ENCODE measurements at regions not wholly inside any gene's neighbourhood (a gene's known extent, or its start where the extent isn't known, plus 50 kb on each side); places are given as distances from the start of the nearest gene placed in this dataset.
A peak's percentile ranks its signal among the peaks of the same experiment; 100 is the strongest.

DNA sequence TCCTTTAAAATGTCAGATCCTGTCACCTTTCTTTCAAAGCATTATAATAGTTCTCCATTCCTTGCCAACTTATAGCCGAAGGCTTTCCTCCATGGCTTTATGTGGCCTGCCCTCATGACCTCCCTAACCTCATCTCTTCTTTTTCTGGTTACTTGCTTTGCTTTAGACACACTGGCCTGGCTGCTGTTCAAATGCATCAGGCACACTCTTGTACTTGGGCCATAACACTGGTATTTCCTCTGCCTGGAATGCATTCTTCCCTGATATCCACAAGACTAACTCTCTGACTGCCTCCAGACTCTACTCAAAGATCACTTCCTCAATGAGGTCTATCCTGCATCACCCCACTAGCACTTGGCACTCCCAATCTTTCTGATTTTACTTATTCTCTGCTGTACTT lies 710.3 kb downstream of the KCNA4 start:
- DNase-seq (ENCODE audit: low spot score), result peak; percentile 81

GRCh38 chr11:29305456-29306232 lies 711.2 kb downstream of the KCNA4 start:
- DNase-seq (ENCODE audit: low spot score), result no peak

DNA sequence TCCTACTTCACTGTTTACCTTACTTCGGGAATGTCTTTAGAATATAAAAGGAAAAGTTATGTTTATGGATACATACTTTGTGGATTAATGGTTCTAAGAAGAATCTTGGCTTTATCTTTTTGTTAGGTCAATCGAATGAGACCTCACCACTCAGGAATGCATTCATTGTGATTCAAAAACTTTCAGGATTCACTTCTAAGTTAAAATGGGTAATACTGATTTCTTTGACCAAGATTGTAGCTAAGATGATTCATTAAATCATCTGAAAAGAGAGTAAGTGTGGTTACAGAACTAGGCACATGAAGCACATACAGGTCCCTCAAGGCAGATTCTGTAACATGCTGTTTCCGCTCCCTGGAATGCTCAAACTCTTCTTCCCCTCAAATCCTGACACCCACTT lies 716.4 kb downstream of the KCNA4 start:
- peak; percentile 45 for DNase-seq (ENCODE audit: low spot score)

- DNase-seq (ENCODE audit: low spot score), result no peak
Observed at GRCh38 chr11:29296680-29297079, 720.1 kb downstream of the KCNA4 start.

- DNase-seq (ENCODE audit: low spot score), result peak; percentile 36
Observed at GRCh38 chr11:29293825-29294224, 723.0 kb downstream of the KCNA4 start.

DNA sequence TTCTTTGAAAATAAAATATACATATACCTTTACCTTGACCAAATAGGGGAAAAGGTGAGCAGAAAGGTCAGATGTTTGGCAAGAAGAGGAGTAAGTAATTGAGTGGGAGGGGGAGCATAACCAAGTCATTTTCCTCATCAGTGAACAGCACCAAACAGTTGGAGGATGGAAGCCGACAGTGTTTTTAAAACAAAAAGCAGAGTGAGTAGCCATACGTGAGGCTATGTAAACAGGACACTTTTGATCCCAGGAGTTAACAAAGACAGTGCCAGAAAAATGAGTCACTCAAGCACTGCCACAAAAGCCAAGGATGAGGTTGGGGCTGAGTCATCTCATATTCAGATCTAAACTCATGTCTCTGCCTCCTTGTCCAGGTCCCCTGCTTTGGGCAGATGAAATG lies 734.7 kb downstream of the KCNA4 start:
- peak; percentile 90 for DNase-seq (ENCODE audit: low spot score)

GRCh38 chr11:29281271-29281777 lies 735.5 kb downstream of the KCNA4 start:
- no peak for DNase-seq (ENCODE audit: low spot score)

- DNase-seq (ENCODE audit: low spot score), result no peak
Observed at GRCh38 chr11:29280452-29280851, 736.4 kb downstream of the KCNA4 start.

GRCh38 chr11:29279716-29280115 lies 737.1 kb downstream of the KCNA4 start:
- no peak for DNase-seq (ENCODE audit: low spot score)

- peak; percentile 32 for DNase-seq (ENCODE audit: low spot score)
Observed at GRCh38 chr11:29272019-29272654, 744.7 kb downstream of the KCNA4 start.

DNA sequence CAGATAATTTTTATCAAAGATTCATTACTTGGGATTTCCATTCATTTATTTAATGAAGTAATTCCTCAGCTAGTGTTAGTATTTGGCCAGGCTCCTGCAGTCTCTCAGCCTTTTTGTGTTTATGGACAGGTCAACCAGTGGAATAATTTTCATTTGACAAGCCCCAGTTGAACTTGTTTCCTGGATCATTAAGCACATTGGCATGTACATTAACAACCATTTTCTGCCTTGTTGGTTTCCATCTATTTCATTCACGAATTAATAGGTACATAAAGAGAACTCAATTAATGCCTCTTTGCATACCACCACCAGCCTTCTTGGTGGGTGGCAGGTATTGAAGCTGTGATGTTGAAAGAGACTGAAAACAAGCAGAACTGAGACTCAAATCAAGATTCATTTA lies 745.2 kb downstream of the KCNA4 start:
- no peak for DNase-seq (ENCODE audit: low spot score)

DNA sequence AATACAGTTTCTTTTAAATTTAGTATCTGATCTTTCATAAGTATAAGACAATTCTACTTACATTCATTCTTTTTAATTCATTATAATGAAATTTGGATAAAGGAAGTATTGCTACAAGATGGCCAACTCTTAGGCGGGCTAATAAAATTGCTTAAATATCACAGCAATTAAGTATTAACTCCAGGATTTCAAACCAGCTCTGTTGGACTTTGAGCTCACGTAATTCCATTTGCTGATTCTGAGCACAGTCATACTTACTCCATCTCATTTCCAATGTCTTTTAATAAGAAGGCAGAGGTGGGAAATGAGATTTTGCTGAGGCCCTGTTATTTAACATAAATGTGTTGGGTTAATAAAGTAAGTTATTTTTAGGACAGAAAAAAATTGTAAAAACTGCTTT lies 748.1 kb downstream of the KCNA4 start:
- no peak for DNase-seq (ENCODE audit: low spot score)

- DNase-seq (ENCODE audit: low spot score), result no peak
Observed at GRCh38 chr11:29265792-29266191, 751.0 kb downstream of the KCNA4 start.

DNA sequence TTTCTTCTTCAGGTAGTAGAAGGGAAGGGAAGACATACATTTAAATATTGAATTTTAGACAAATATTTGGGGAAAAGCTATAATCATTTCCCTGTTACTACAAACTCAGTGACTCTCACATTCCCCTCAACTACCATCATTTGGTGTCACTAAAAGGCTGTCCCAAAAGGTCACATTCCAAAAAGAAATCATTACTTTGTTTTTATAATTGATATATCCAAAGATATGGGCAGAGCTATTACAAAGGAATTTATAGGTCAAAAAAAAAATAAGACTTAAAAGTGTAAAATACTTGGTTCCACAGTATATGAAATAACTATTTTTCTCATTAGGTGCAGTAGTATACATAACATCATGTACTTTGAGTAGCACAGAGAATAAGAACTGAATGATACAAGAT lies 751.4 kb downstream of the KCNA4 start:
- DNase-seq (ENCODE audit: low spot score), result no peak

DNA sequence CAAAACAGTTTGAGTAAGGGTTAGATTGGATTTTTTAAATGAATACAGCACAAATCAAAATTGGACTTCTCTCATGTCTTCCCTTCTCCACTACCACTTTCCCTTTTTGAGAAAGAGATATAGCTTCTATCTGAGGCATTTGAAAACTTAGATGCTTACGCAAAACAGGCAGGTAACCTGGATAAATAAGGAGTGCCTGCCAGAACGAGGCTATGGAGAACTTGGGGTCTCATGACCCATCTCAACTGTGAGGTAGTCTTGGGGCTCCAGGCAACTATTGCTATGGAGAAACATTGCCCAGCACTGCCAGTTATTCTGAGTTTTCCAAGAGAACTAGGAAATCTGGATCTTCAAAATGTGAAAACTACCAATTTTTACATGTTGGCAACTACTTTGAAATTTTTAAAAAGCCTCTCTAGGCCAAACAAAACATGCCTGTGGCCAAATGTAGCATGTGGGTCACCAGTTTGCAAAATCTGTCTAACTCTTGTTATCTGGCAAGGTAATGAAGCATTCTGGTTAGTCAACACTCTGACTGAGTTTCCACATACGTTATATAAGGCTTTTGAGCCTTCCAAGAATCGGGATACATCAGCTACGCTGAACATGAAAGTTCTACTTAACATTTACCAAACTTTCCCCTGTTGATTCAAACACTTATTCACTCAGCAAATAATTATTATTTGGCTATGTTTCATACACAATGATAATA lies 752.7 kb downstream of the KCNA4 start:
- DNase-seq (ENCODE audit: low spot score), result no peak

DNA sequence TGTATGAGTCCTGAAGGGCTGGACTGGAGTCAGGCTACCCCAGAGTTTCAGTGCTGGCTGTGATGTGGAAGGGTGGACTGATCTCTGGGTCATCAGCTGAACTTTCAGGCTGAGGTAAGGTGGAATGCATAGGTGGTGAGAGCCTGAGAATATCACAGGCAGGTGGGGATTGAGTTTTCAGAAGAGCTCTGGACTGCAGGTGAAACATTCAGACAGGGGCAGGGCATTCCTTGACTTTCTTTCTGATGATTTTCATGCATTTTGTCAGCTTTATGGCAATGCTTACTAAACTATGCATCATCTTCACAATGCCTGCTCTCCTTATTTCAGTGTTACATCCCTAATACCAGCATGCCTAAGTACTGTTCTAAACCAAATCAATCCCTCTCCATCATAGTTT lies 755.0 kb downstream of the KCNA4 start:
- no peak for DNase-seq (ENCODE audit: low spot score)

- no peak for DNase-seq (ENCODE audit: low spot score)
Observed at GRCh38 chr11:29260939-29261705, 755.7 kb downstream of the KCNA4 start.

- no peak for DNase-seq (ENCODE audit: low spot score)
Observed at GRCh38 chr11:29258411-29258810, 758.4 kb downstream of the KCNA4 start.

- no peak for DNase-seq (ENCODE audit: low spot score)
Observed at GRCh38 chr11:29256580-29256979, 760.2 kb downstream of the KCNA4 start.

DNA sequence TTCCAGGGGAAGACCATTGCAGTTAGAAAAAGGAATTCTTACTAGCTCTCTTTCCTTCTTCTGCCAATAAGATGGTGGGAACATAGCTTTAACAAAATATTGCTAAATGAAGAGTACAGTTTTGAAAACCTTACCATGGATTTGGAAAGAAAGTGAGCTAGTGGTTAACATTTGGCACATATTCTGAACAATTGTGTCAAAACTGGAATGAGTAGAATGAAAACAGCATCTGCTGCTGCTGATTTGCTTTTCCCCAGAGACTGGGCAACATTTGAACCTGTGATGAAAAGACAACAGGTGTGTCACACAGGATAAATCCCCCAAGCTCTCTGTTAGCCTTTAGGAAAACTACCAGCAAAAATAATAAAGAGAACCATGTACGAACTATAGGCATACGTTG lies 761.4 kb downstream of the KCNA4 start:
- DNase-seq (ENCODE audit: low spot score), result no peak

- no peak for DNase-seq (ENCODE audit: low spot score)
Observed at GRCh38 chr11:29251738-29252137, 765.1 kb downstream of the KCNA4 start.

DNA sequence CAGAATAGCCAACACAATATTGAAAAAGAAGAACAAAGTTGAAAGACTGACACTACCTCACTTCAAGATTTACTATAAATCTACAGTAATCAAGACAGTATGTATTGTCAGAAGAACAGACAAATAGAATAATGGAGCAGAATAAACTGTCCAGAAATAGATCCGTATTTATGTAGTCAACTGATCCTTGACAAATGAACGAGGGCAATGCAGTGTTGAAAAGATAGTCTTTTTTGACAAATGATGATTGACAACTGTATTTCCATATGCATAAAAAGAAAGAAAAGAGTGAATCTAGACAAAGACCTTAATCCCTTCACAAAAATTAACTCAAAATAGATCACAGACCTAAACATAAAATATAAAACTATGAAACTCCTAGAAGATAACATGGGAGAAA lies 767.1 kb downstream of the KCNA4 start:
- DNase-seq (ENCODE audit: low spot score), result no peak
